HEK293 (cell line): ENCODE measurements at regions not wholly inside any gene's neighbourhood (a gene's known extent, or its start where the extent isn't known, plus 50 kb on each side); places are given as distances from the start of the nearest gene placed in this dataset.

ENCODE experiments used
- CTCF ChIP-seq: fragments of 450-650 bp; formaldehyde crosslinking; IDR thresholded peaks from 2 replicates; pipeline ENCODE4 v1.5.1; 2016; ENCODE audit warnings: missing biosample characterization, missing genetic modification characterization
- KLF9 ChIP-seq: fragments of 450-650 bp; formaldehyde crosslinking; IDR thresholded peaks from 2 replicates; pipeline ENCODE4 v1.5.1; 2016; ENCODE audit warnings: missing biosample characterization, missing genetic modification characterization, low read depth
- MEIS1 ChIP-seq: sonication (generic); formaldehyde crosslinking; IDR thresholded peaks from 2 replicates; pipeline ENCODE4 v1.8.1; 2022; ENCODE audit warnings: missing genetic modification reagents, mild to moderate bottlenecking, borderline replicate concordance
- REST ChIP-seq: fragments of 450-650 bp; formaldehyde crosslinking; IDR thresholded peaks from 2 replicates; pipeline ENCODE4 v1.5.1; 2016; ENCODE audit warnings: missing biosample characterization, missing genetic modification characterization
- ZNF174 ChIP-seq: fragments of 450-650 bp; formaldehyde crosslinking; IDR thresholded peaks from 2 replicates; pipeline ENCODE4 v1.5.0; 2017; ENCODE audit warnings: missing biosample characterization, mild to moderate bottlenecking, missing genetic modification characterization
- ZNF274 ChIP-seq, 2 experiments: fragments of 200-500 bp in 1 of 2; fragments of 450-650 bp in 1 of 2; sonication (Bioruptor generic) in 1 of 2; formaldehyde crosslinking in 1 of 2; IDR thresholded peaks; 2 replicates each; pipeline versions ENCODE4 v1.5.1 to v1.6.1; 2014 to 2016; ENCODE audit warnings: borderline replicate concordance in 1 of 2, inconsistent platforms in 1 of 2, low read length in 1 of 2, missing biosample characterization in 1 of 2, missing genetic modification characterization in 1 of 2
- ZNF473 ChIP-seq: fragments of 450-650 bp; formaldehyde crosslinking; IDR thresholded peaks from 2 replicates; pipeline ENCODE4 v1.5.1; 2017; ENCODE audit warnings: missing biosample characterization, missing genetic modification characterization
- ZNF792 ChIP-seq: fragments of 450-650 bp; formaldehyde crosslinking; IDR thresholded peaks from 2 replicates; pipeline ENCODE4 v1.5.1; 2016; ENCODE audit warnings: missing biosample characterization, missing genetic modification characterization

DNA sequence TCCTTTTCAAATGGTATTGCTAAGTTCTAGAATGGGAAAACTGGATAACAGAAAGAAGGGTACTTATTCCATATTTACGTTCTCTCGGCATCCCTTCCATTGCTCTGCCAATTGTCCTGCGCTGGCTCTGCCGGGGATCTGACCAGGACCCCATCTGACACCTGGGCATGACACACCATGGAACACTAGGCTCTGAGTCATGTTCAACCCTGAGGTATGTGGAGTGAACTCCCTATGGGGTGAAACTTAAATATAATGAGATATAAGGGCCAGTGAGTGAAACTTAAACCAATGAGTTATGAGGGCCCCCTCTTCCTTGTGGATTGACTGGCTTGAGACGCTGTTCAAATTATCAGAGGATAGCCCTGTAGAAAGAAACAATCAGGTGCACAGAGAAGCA, 55.1 kb upstream of the ZEB1 start:
- TF ChIP-seq REST (no peak), CTCF (tag by site-specific recombination) (no peak), ZNF174 (no peak), ZNF274 (IDR thresholded peaks at IDR 0.05; ENCODE audit: low read length) (no peak), ZNF274 (tag by site-specific recombination; IDR thresholded peaks at IDR 0.05; ENCODE audit: borderline replicate concordance) (no peak), ZNF792 (tag by site-specific recombination) (no peak), ZNF473 (tag by site-specific recombination) (no peak), KLF9 (tag by site-specific recombination) (no peak), MEIS1 (no peak)
